ENCODE measurements at regions not wholly inside any gene's neighbourhood (a gene's known extent, or its start where the extent isn't known, plus 50 kb on each side); places are given as distances from the start of the nearest gene placed in this dataset.

GRCh38 chr5:17411436-17412402, 86.3 kb upstream of the TAF11L2 start:
- Histone ChIP-seq H4K20me1 (replicated peaks; ENCODE audit: control insufficient read depth, insufficient read depth, low read length) (no peaks in the 10 kb centered on the region), H3K27ac (ENCODE audit: extremely low read depth, low read depth, low read length) (no peak overlapping the region), H3K9ac (ENCODE audit: insufficient read depth in 1 of 2, low read depth in 2 of 2, low read length in 2 of 2) (no peak overlapping the region), H3K9me3 (replicated peaks; ENCODE audit: control insufficient read depth, insufficient read depth, low read depth, low read length) (no peaks in the 10 kb centered on the region), H3K36me3 (ENCODE audit: control insufficient read depth, insufficient read depth, low read length) (no peaks in the 10 kb centered on the region), H3K9me1 (ENCODE audit: control insufficient read depth, insufficient read depth, low read length) (no peaks in the 10 kb centered on the region), H3K79me2 (ENCODE audit: control insufficient read depth, insufficient read depth, low read length) (no peaks in the 10 kb centered on the region), H3K4me3 (no peak overlapping the region), H3K27me3 (ENCODE audit: control insufficient read depth in 2 of 2, insufficient read depth in 2 of 2, low read length in 2 of 2) (no peaks in the 10 kb centered on the region), H3K4me1 (replicated peaks in 1 of 2; ENCODE audit: control insufficient read depth in 2 of 2, insufficient read depth in 2 of 2, low read length in 2 of 2) (no peaks in the 10 kb centered on the region; a peak in 2 of 5 replicates), H3K4me2 (ENCODE audit: insufficient read depth, low read length) (no peak overlapping the region), H2AFZ (ENCODE audit: low read depth, low read length) (no peak overlapping the region)
- CTCF ChIA-PET (ENCODE audit: low intra/inter-chr PET ratio): no interaction called here
- ATAC-seq (no peak), FAIRE-seq (no peak), DNase-seq (ENCODE audit: extremely low read depth in 1 of 4, low spot score in 3 of 4) (no peak)
- WGBS (ENCODE audit: insufficient coverage, low coverage, missing lambda C conversion rate): 6% methylated on average over 11 of the region's 11 CpGs
- no TSS peak for BruUV-seq (replicated peaks)
- no peak for TF ChIP-seq ZNF592 (IDR thresholded peaks at IDR 0.05)
- 0 out of 2 replicates have a peak, but pooled peaks have one; percentile 53 for TF ChIP-seq ZBTB17 (CRISPR knock-in tag; IDR thresholded peaks at IDR 0.05)
- intact Hi-C loops (cut with micrococcal nuclease) (no loop called here), in situ Hi-C loops (cut with MboI) (no loop called here)
- POLR2A ChIA-PET: interaction anchor here (0.6 kb wide), 2 partner anchors 11 to 1234 kb away, joined by 3 to 4 read pairs; no protein-coding TSS in a partner anchor

Data from K562 (cell line).